ENCODE measurements at regions not wholly inside any gene's neighbourhood (a gene's known extent, or its start where the extent isn't known, plus 50 kb on each side); places are given as distances from the start of the nearest gene placed in this dataset.

GRCh38 chr12:53862831-53863230 lies 75.8 kb upstream of the HOXC13 start:
- no peak overlapping the region for H3K14ac ChIP-seq (ENCODE audit: insufficient read depth, low read length)
- H3K9ac ChIP-seq (ENCODE audit: extremely low read depth, insufficient read length, low read length), result no peak overlapping the region
- H3K18ac ChIP-seq (ENCODE audit: insufficient read length, low read depth, low read length), result no peak overlapping the region
- H3K27ac ChIP-seq (ENCODE audit: insufficient read length, low read depth, low read length), result no peak overlapping the region
- Mint-ChIP-seq H3K9me3 (no peaks in the 10 kb centered on the region), H3K36me3 (ENCODE audit: insufficient read depth in 1 of 3, low read depth in 3 of 3) (no peaks in the 10 kb centered on the region), H3K4me1 (peaks cover 5% of the 10 kb centered on the region in 2 experiments), H3K27ac (no peak overlapping the region), H3K4me3 (no peak overlapping the region), H3K27me3 (ENCODE audit: low read depth) (peaks cover 14% of the 10 kb centered on the region)
- H3K56ac ChIP-seq (ENCODE audit: insufficient read length, low read depth, low read length), result no peak overlapping the region
- H2AK5ac ChIP-seq (ENCODE audit: insufficient read length, low read length), result no peak overlapping the region
- no peak overlapping the region for H3K23ac ChIP-seq (ENCODE audit: insufficient read length, low read depth, low read length)
- H3K79me1 ChIP-seq (ENCODE audit: insufficient read depth, low read depth, low read length, poor library complexity, severe bottlenecking), result no peaks in the 10 kb centered on the region
- no peak overlapping the region for H2AFZ ChIP-seq (ENCODE audit: low read length)
- no peak overlapping the region for H4K5ac ChIP-seq (ENCODE audit: insufficient read length, low read depth, low read length)
- H2BK12ac ChIP-seq (ENCODE audit: insufficient read length, low read depth, low read length), result no peak overlapping the region
- no peak overlapping the region for H3K4ac ChIP-seq (ENCODE audit: low read depth, low read length)
- H2BK5ac ChIP-seq (ENCODE audit: insufficient read length, low read length), result no peak overlapping the region
- no peak overlapping the region for H3K4me2 ChIP-seq (ENCODE audit: insufficient read depth, insufficient read length, low read length)
- no CpG with 5 or more reads among the region's 2 CpGs for WGBS (ENCODE audit: extremely low coverage, insufficient read length, low lambda C conversion rate)
- no peaks in the 10 kb centered on the region for H3K4me1 ChIP-seq (ENCODE audit: insufficient read depth, low read length)
- TF ChIP-seq CTCF (conservative IDR thresholded peaks at IDR 0.05), result no peak
- no peaks in the 10 kb centered on the region for H3K79me2 ChIP-seq (ENCODE audit: insufficient read depth, low read length)
- no peak for DNase-seq
- no peaks in the 10 kb centered on the region for H3K23me2 ChIP-seq (ENCODE audit: insufficient read length, low read depth, low read length, poor library complexity, severe bottlenecking)
- H2BK120ac ChIP-seq (ENCODE audit: low read depth, low read length, poor library complexity, severe bottlenecking), result no peak overlapping the region
- no peaks in the 10 kb centered on the region for H3K9me3 ChIP-seq (ENCODE audit: control insufficient read depth, low read depth, low read length)
- no peaks in the 10 kb centered on the region for H3K27me3 ChIP-seq (ENCODE audit: insufficient read depth, low read length)
- no peak overlapping the region for H4K91ac ChIP-seq (ENCODE audit: insufficient read length, low read depth, low read length)
- no peak overlapping the region for H2BK15ac ChIP-seq (ENCODE audit: low read depth, low read length)
- no peak overlapping the region for H4K8ac ChIP-seq (replicated peaks; ENCODE audit: insufficient read length, low read depth, low read length)
- no peaks in the 10 kb centered on the region for H4K20me1 ChIP-seq (ENCODE audit: control insufficient read depth, insufficient read depth, insufficient read length)
- no peak overlapping the region for H3T11ph ChIP-seq (ENCODE audit: low read length)
- H2BK20ac ChIP-seq (ENCODE audit: low read depth, low read length, poor library complexity, severe bottlenecking), result no peak overlapping the region
